ENCODE measurements at regions not wholly inside any gene's neighbourhood (a gene's known extent, or its start where the extent isn't known, plus 50 kb on each side); places are given as distances from the start of the nearest gene placed in this dataset.

- H3K27ac Mint-ChIP-seq, result no peak overlapping the region
- H2AFZ ChIP-seq (ENCODE audit: insufficient read depth, low read depth, low read length, poor library complexity, severe bottlenecking), result no peak overlapping the region
- no peaks in the 10 kb centered on the region for H3K36me3 ChIP-seq (replicated peaks in 1 of 2; ENCODE audit: control insufficient read depth in 1 of 2, insufficient read depth in 2 of 2, low read length in 2 of 2)
- no peak overlapping the region for H3K4me3 Mint-ChIP-seq
- H3K36me3 Mint-ChIP-seq, result no peaks in the 10 kb centered on the region
- H4K20me1 ChIP-seq (ENCODE audit: insufficient read depth, low read length), result no peaks in the 10 kb centered on the region
- no CpG with 5 or more reads among the region's 3 CpGs for WGBS (ENCODE audit: insufficient coverage)
- intact Hi-C loops (cut with micrococcal nuclease), result no loop called here
- H3K27me3 Mint-ChIP-seq (ENCODE audit: low read depth in 3 of 3), result no peaks in the 10 kb centered on the region
- no peak overlapping the region for H3K27ac ChIP-seq (ENCODE audit: low read depth in 1 of 2, low read length in 2 of 2)
- H3K4me1 ChIP-seq (ENCODE audit: control insufficient read depth in 1 of 2, insufficient read depth in 2 of 2, low read length in 2 of 2), result no peaks in the 10 kb centered on the region
- TF ChIP-seq, protein P1, sequence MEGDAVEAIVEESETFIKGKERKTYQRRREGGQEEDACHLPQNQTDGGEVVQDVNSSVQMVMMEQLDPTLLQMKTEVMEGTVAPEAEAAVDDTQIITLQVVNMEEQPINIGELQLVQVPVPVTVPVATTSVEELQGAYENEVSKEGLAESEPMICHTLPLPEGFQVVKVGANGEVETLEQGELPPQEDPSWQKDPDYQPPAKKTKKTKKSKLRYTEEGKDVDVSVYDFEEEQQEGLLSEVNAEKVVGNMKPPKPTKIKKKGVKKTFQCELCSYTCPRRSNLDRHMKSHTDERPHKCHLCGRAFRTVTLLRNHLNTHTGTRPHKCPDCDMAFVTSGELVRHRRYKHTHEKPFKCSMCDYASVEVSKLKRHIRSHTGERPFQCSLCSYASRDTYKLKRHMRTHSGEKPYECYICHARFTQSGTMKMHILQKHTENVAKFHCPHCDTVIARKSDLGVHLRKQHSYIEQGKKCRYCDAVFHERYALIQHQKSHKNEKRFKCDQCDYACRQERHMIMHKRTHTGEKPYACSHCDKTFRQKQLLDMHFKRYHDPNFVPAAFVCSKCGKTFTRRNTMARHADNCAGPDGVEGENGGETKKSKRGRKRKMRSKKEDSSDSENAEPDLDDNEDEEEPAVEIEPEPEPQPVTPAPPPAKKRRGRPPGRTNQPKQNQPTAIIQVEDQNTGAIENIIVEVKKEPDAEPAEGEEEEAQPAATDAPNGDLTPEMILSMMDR (IDR thresholded peaks at IDR 0.05), result no peak
- H3K9ac ChIP-seq (ENCODE audit: insufficient read depth, low read length, poor library complexity, severe bottlenecking), result no peak overlapping the region
- no peaks in the 10 kb centered on the region for H3K79me2 ChIP-seq (ENCODE audit: insufficient read depth, low read length)
- H3K9me3 ChIP-seq (replicated peaks in 1 of 2; ENCODE audit: control insufficient read depth in 1 of 2, insufficient read depth in 1 of 2, low read length in 2 of 2), result no peaks in the 10 kb centered on the region
- peaks cover 0 to 6% (median 2%) of the 10 kb centered on the region in 7 donors for H3K9me3 Mint-ChIP-seq
- H3K27me3 ChIP-seq (ENCODE audit: control insufficient read depth in 2 of 2, insufficient read depth in 2 of 2, low read length in 2 of 2), result no peaks in the 10 kb centered on the region
- no peak overlapping the region for H3K4me3 ChIP-seq (replicated peaks in 1 of 3; ENCODE audit: low read depth in 2 of 3, low read length in 3 of 3)
- H3K4me1 Mint-ChIP-seq, result no peaks in the 10 kb centered on the region
- DNase-seq, result no peak
- H3K4me2 ChIP-seq (replicated peaks; ENCODE audit: extremely low read depth, low read length, poor library complexity, severe bottlenecking), result no peak overlapping the region
Measured at GRCh38 chr4:92136434-92136833, 167.3 kb upstream of the GRID2 start.

DNA sequence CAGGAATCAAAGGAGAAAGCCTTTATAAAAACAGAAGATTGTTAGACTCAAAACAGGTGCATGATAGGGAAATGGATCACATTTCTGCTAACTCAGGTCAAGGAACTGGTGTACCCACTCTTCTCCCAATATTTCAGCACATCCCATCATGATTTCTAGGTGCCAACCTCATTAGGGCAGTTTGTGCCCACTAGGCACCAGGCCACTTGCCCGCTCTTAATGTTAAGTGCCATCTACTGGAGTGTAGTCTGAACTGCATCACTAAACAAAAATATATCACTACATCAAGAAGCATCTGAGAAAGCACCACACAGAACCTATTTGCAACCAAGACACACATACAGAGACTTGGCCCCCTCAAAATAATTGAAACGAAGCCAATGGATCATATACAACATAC lies 140.4 kb upstream of the GRID2 start:
- Histone ChIP-seq H3K27me3 (ENCODE audit: control insufficient read depth in 2 of 2, insufficient read depth in 2 of 2, low read length in 2 of 2) (no peaks in the 10 kb centered on the region), H3K4me2 (replicated peaks; ENCODE audit: extremely low read depth, low read length, poor library complexity, severe bottlenecking) (no peak overlapping the region), H3K9ac (ENCODE audit: insufficient read depth, low read length, poor library complexity, severe bottlenecking) (no peak overlapping the region), H3K9me3 (replicated peaks in 1 of 2; ENCODE audit: control insufficient read depth in 1 of 2, insufficient read depth in 1 of 2, low read length in 2 of 2) (peaks cover 9 to 10% of the 10 kb centered on the region in 2 donors), H4K20me1 (ENCODE audit: insufficient read depth, low read length) (no peaks in the 10 kb centered on the region), H3K79me2 (ENCODE audit: insufficient read depth, low read length) (no peaks in the 10 kb centered on the region), H3K4me1 (ENCODE audit: control insufficient read depth in 1 of 2, insufficient read depth in 2 of 2, low read length in 2 of 2) (no peaks in the 10 kb centered on the region), H3K27ac (ENCODE audit: low read depth in 1 of 2, low read length in 2 of 2) (no peak overlapping the region), H3K4me3 (replicated peaks in 1 of 3; ENCODE audit: low read depth in 2 of 3, low read length in 3 of 3) (no peak overlapping the region), H3K36me3 (replicated peaks in 1 of 2; ENCODE audit: control insufficient read depth in 1 of 2, insufficient read depth in 2 of 2, low read length in 2 of 2) (no peaks in the 10 kb centered on the region), H2AFZ (ENCODE audit: insufficient read depth, low read depth, low read length, poor library complexity, severe bottlenecking) (no peak overlapping the region)
- Mint-ChIP-seq H3K4me3 (no peak overlapping the region), H3K36me3 (no peaks in the 10 kb centered on the region), H3K9me3 (peaks cover 0 to 16% (median 9%) of the 10 kb centered on the region in 7 donors), H3K4me1 (no peaks in the 10 kb centered on the region), H3K27me3 (ENCODE audit: low read depth in 3 of 3) (peaks cover 0 to 2% (median 0%) of the 10 kb centered on the region in 3 donors), H3K27ac (no peak overlapping the region)
- 63% methylated on average over 1 of the region's 2 CpGs for WGBS (ENCODE audit: insufficient coverage)
- TF ChIP-seq, protein P1 (IDR thresholded peaks at IDR 0.05), result no peak
- no peak for DNase-seq
- intact Hi-C loops (cut with micrococcal nuclease), result no loop called here
